ENCODE measurements at regions not wholly inside any gene's neighbourhood (a gene's known extent, or its start where the extent isn't known, plus 50 kb on each side); places are given as distances from the start of the nearest gene placed in this dataset.

- TF ChIP-seq EZH2phosphoT487 (IDR thresholded peaks at IDR 0.05; ENCODE audit: borderline replicate concordance, low read depth, low read length) (no peak), CTCF (conservative IDR thresholded peaks at IDR 0.05; ENCODE audit: low read length) (no peak)
- intact Hi-C loops (cut with micrococcal nuclease; ENCODE audit: unreplicated experiment): no loop called here
- Histone ChIP-seq H2AFZ (ENCODE audit: low read length) (no peak overlapping the region), H3K79me2 (ENCODE audit: insufficient read depth, low read depth, low read length) (no peaks in the 10 kb centered on the region), H3K9me3 (ENCODE audit: low read length) (no peaks in the 10 kb centered on the region), H3K4me3 (ENCODE audit: low read depth, low read length, poor library complexity, severe bottlenecking) (no peak overlapping the region), H3K9me2 (ENCODE audit: insufficient read depth, low read length) (no peaks in the 10 kb centered on the region), H3K27ac (ENCODE audit: low read depth, low read length, poor library complexity, severe bottlenecking) (no peak overlapping the region), H3K4me2 (ENCODE audit: low read length) (no peak overlapping the region), H3K4me1 (ENCODE audit: insufficient read depth, low read length, poor library complexity, severe bottlenecking) (no peaks in the 10 kb centered on the region), H3K36me3 (ENCODE audit: insufficient read depth, low read length) (no peaks in the 10 kb centered on the region), H4K20me1 (ENCODE audit: insufficient read depth, low read length) (no peaks in the 10 kb centered on the region)
- ChIA-PET POLR2A (no interaction called here), CTCF (ENCODE audit: unreplicated experiment) (no interaction called here)
- no peak for DNase-seq (ENCODE audit: low spot score)
- no TSS peak for BruUV-seq (replicated peaks)
These were observed 88.0 kb upstream of the VASH1 start for GRCh38 chr14:76673261-76673660.

- H3K36me3 ChIP-seq (ENCODE audit: insufficient read depth, low read length): no peaks in the 10 kb centered on the region
- H4K20me1 ChIP-seq (ENCODE audit: insufficient read depth, low read length): no peaks in the 10 kb centered on the region
- no peak overlapping the region for H3K4me3 ChIP-seq (ENCODE audit: low read depth, low read length, poor library complexity, severe bottlenecking)
- no peaks in the 10 kb centered on the region for H3K79me2 ChIP-seq (ENCODE audit: insufficient read depth, low read depth, low read length)
- BruUV-seq (replicated peaks): no TSS peak
- ChIA-PET POLR2A (no interaction called here), CTCF (ENCODE audit: unreplicated experiment) (no interaction called here)
- DNase-seq (ENCODE audit: low spot score): no peak
- H3K4me1 ChIP-seq (ENCODE audit: insufficient read depth, low read length, poor library complexity, severe bottlenecking): no peaks in the 10 kb centered on the region
- TF ChIP-seq CTCF (conservative IDR thresholded peaks at IDR 0.05; ENCODE audit: low read length) (no peak), EZH2phosphoT487 (IDR thresholded peaks at IDR 0.05; ENCODE audit: borderline replicate concordance, low read depth, low read length) (no peak)
- no peak overlapping the region for H3K4me2 ChIP-seq (ENCODE audit: low read length)
- no peaks in the 10 kb centered on the region for H3K9me2 ChIP-seq (ENCODE audit: insufficient read depth, low read length)
- H3K9me3 ChIP-seq (ENCODE audit: low read length): no peaks in the 10 kb centered on the region
- H2AFZ ChIP-seq (ENCODE audit: low read length): no peak overlapping the region
- H3K27ac ChIP-seq (ENCODE audit: low read depth, low read length, poor library complexity, severe bottlenecking): no peak overlapping the region
- intact Hi-C loops (cut with micrococcal nuclease; ENCODE audit: unreplicated experiment): no loop called here
These were observed 86.2 kb upstream of the VASH1 start for GRCh38 chr14:76675046-76675445.

- no peaks in the 10 kb centered on the region for H3K79me2 ChIP-seq (ENCODE audit: insufficient read depth, low read depth, low read length)
- no peak overlapping the region for H3K27ac ChIP-seq (ENCODE audit: low read depth, low read length, poor library complexity, severe bottlenecking)
- no peak overlapping the region for H3K4me3 ChIP-seq (ENCODE audit: low read depth, low read length, poor library complexity, severe bottlenecking)
- no peaks in the 10 kb centered on the region for H3K9me2 ChIP-seq (ENCODE audit: insufficient read depth, low read length)
- no peak overlapping the region for H2AFZ ChIP-seq (ENCODE audit: low read length)
- intact Hi-C loops (cut with micrococcal nuclease; ENCODE audit: unreplicated experiment): no loop called here
- H4K20me1 ChIP-seq (ENCODE audit: insufficient read depth, low read length): no peaks in the 10 kb centered on the region
- H3K36me3 ChIP-seq (ENCODE audit: insufficient read depth, low read length): no peaks in the 10 kb centered on the region
- no peak overlapping the region for H3K4me2 ChIP-seq (ENCODE audit: low read length)
- BruUV-seq (replicated peaks): no TSS peak
- no peak for TF ChIP-seq CTCF (conservative IDR thresholded peaks at IDR 0.05; ENCODE audit: low read length)
- TF ChIP-seq EZH2phosphoT487 (IDR thresholded peaks at IDR 0.05; ENCODE audit: borderline replicate concordance, low read depth, low read length): no peak
- CTCF ChIA-PET (ENCODE audit: unreplicated experiment): no interaction called here
- no peak for DNase-seq (ENCODE audit: low spot score)
- H3K4me1 ChIP-seq (ENCODE audit: insufficient read depth, low read length, poor library complexity, severe bottlenecking): no peaks in the 10 kb centered on the region
- H3K9me3 ChIP-seq (ENCODE audit: low read length): peaks cover 4% of the 10 kb centered on the region
- POLR2A ChIA-PET: no interaction called here
These were observed 84.7 kb upstream of the VASH1 start for GRCh38 chr14:76676539-76676938.

All from OCI-LY7 (cell line).